Fibroblast of peridontal ligament (primary cell): ENCODE measurements at regions not wholly inside any gene's neighbourhood (a gene's known extent, or its start where the extent isn't known, plus 50 kb on each side); places are given as distances from the start of the nearest gene placed in this dataset.
A peak's percentile ranks its signal among the peaks of the same experiment; 100 is the strongest.

ENCODE experiments used
- DNase-seq: peaks from one replicate; pipeline ENCODE4 v3.0.0-alpha.2; 2010; ENCODE audit errors: extremely low read depth

GRCh38 chr5:110112348-110112747, 422.6 kb downstream of the MAN2A1 start:
- DNase-seq, result no peak

- no peak for DNase-seq
Measured at GRCh38 chr5:110115503-110115902, 425.8 kb downstream of the MAN2A1 start.

- no peak for DNase-seq
Measured at GRCh38 chr5:110116539-110116938, 426.8 kb downstream of the MAN2A1 start.

- no peak for DNase-seq
Measured at GRCh38 chr5:110134963-110135935, 445.5 kb downstream of the MAN2A1 start.

- peak; percentile 18 for DNase-seq
Measured at GRCh38 chr5:110150199-110150598, 460.5 kb downstream of the MAN2A1 start.

- peak; percentile 18 for DNase-seq
Measured at GRCh38 chr5:110159202-110159601, 469.5 kb downstream of the MAN2A1 start.

GRCh38 chr5:110161162-110161561, 471.4 kb downstream of the MAN2A1 start:
- no peak for DNase-seq

- no peak for DNase-seq
Measured at GRCh38 chr5:110165366-110165765, 475.6 kb downstream of the MAN2A1 start.

- DNase-seq, result no peak
Measured at GRCh38 chr5:110167384-110167783, 477.7 kb downstream of the MAN2A1 start.

- no peak for DNase-seq
Measured at GRCh38 chr5:110169461-110169860, 479.7 kb downstream of the MAN2A1 start.

GRCh38 chr5:110177729-110178128, 488.0 kb downstream of the MAN2A1 start:
- no peak for DNase-seq

- DNase-seq, result no peak
Measured at GRCh38 chr5:110179321-110179720, 489.6 kb downstream of the MAN2A1 start.

- no peak for DNase-seq
Measured at GRCh38 chr5:110194191-110194590, 504.5 kb downstream of the MAN2A1 start.

- no peak for DNase-seq
Measured at GRCh38 chr5:110195288-110195687, 505.6 kb downstream of the MAN2A1 start.

- DNase-seq, result peak; percentile 22
Measured at GRCh38 chr5:110201791-110202190, 512.1 kb downstream of the MAN2A1 start.

- DNase-seq, result peak; percentile 13
Measured at GRCh38 chr5:110203661-110204060, 513.9 kb downstream of the MAN2A1 start.

- DNase-seq, result no peak
Measured at GRCh38 chr5:110209401-110209800, 517.1 kb downstream of the TMEM232 start.

GRCh38 chr5:110218981-110219380, 507.5 kb downstream of the TMEM232 start:
- no peak for DNase-seq

GRCh38 chr5:110219769-110220168, 506.7 kb downstream of the TMEM232 start:
- no peak for DNase-seq

- DNase-seq, result no peak
Measured at GRCh38 chr5:110221036-110221435, 505.4 kb downstream of the TMEM232 start.

GRCh38 chr5:110224050-110224449, 502.4 kb downstream of the TMEM232 start:
- no peak for DNase-seq

GRCh38 chr5:110225949-110226348, 500.5 kb downstream of the TMEM232 start:
- DNase-seq, result no peak

- no peak for DNase-seq
Measured at GRCh38 chr5:110239786-110240185, 486.7 kb downstream of the TMEM232 start.
